ENCODE measurements at regions not wholly inside any gene's neighbourhood (a gene's known extent, or its start where the extent isn't known, plus 50 kb on each side); places are given as distances from the start of the nearest gene placed in this dataset.

DNA sequence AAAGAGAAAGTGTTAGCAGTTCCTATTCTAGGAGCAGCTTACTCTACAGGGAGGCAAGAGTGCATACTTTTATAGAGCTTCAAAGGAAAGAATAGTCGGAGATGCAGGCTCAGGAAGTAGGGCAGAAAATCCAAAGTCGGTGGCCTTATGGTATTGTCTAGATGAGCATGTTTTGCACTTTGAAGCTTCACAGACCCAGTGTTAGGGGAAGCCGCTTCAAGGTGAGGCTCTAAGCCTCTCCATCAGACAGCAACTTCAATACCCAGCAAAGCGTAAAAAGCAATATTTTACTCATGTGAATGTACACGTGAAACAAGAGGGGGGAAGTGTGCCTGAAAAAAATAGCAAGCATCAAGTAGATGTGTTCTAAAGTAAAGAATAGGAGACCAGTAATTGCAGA is 125.6 kb upstream of the RASGRP1 start:
- WGBS (ENCODE audit: extremely low coverage, insufficient coverage, insufficient read length), result no CpG with 5 or more reads among the region's 5 CpGs
- Histone ChIP-seq H3K4me1 (ENCODE audit: control insufficient read depth in 1 of 2, insufficient read depth in 2 of 2, low read length in 2 of 2) (peaks cover 0 to 4% of the 10 kb centered on the region in 2 experiments), H3K36me3 (ENCODE audit: control insufficient read depth in 1 of 2, insufficient read depth in 2 of 2, low read length in 2 of 2) (no peaks in the 10 kb centered on the region), H2AFZ (ENCODE audit: insufficient read depth, low read length, poor library complexity) (no peak overlapping the region), H2AK5ac (ENCODE audit: low read length) (no peak overlapping the region), H3K4me2 (ENCODE audit: low read length) (no peak overlapping the region), H2BK5ac (ENCODE audit: low read depth, low read length, poor library complexity) (no peak overlapping the region), H3K23ac (ENCODE audit: low read length) (no peak overlapping the region), H3K14ac (ENCODE audit: low read length) (no peak overlapping the region), H3K27ac (ENCODE audit: low read depth, low read length) (no peak overlapping the region), H3K9me3 (ENCODE audit: insufficient read depth, low read depth, low read length) (no peaks in the 10 kb centered on the region), H3K4me3 (ENCODE audit: low read depth, low read length) (no peak overlapping the region), H4K91ac (ENCODE audit: low read depth, low read length) (no peak overlapping the region), H3K27me3 (ENCODE audit: insufficient read depth, low read length) (no peaks in the 10 kb centered on the region), H2BK12ac (ENCODE audit: low read length) (no peak overlapping the region), H3K79me2 (ENCODE audit: control insufficient read depth, insufficient read depth, low read length, poor library complexity) (no peaks in the 10 kb centered on the region), H2BK120ac (ENCODE audit: insufficient read depth, low read length, poor library complexity) (no peak overlapping the region), H3K79me1 (ENCODE audit: low read length) (peaks cover 2% of the 10 kb centered on the region), H4K12ac (ENCODE audit: low read depth, low read length) (no peak overlapping the region), H3K4ac (ENCODE audit: low read depth, low read length) (no peak overlapping the region), H3K18ac (ENCODE audit: low read length) (no peak overlapping the region), H3K9ac (ENCODE audit: low read length) (no peak overlapping the region), H4K8ac (ENCODE audit: low read depth, low read length) (no peak overlapping the region)
- DNase-seq, result no peak

- Histone ChIP-seq H3K4ac (ENCODE audit: low read depth, low read length) (no peak overlapping the region), H3K9me3 (ENCODE audit: insufficient read depth, low read depth, low read length) (no peaks in the 10 kb centered on the region), H3K23ac (ENCODE audit: low read length) (no peak overlapping the region), H3K79me1 (ENCODE audit: low read length) (no peaks in the 10 kb centered on the region), H3K27ac (ENCODE audit: low read depth, low read length) (no peak overlapping the region), H2BK5ac (ENCODE audit: low read depth, low read length, poor library complexity) (no peak overlapping the region), H3K18ac (ENCODE audit: low read length) (no peak overlapping the region), H2BK120ac (ENCODE audit: insufficient read depth, low read length, poor library complexity) (no peak overlapping the region), H3K36me3 (ENCODE audit: control insufficient read depth in 1 of 2, insufficient read depth in 2 of 2, low read length in 2 of 2) (no peaks in the 10 kb centered on the region), H3K27me3 (ENCODE audit: insufficient read depth, low read length) (no peaks in the 10 kb centered on the region), H3K79me2 (ENCODE audit: control insufficient read depth, insufficient read depth, low read length, poor library complexity) (no peaks in the 10 kb centered on the region), H3K4me2 (ENCODE audit: low read length) (no peak overlapping the region), H3K9ac (ENCODE audit: low read length) (no peak overlapping the region), H2BK12ac (ENCODE audit: low read length) (no peak overlapping the region), H4K8ac (ENCODE audit: low read depth, low read length) (no peak overlapping the region), H2AFZ (ENCODE audit: insufficient read depth, low read length, poor library complexity) (no peak overlapping the region), H4K91ac (ENCODE audit: low read depth, low read length) (no peak overlapping the region), H4K12ac (ENCODE audit: low read depth, low read length) (no peak overlapping the region), H3K14ac (ENCODE audit: low read length) (no peak overlapping the region), H3K4me3 (ENCODE audit: low read depth, low read length) (no peak overlapping the region), H3K4me1 (ENCODE audit: control insufficient read depth in 1 of 2, insufficient read depth in 2 of 2, low read length in 2 of 2) (peaks cover 0 to 5% of the 10 kb centered on the region in 2 experiments), H2AK5ac (ENCODE audit: low read length) (no peak overlapping the region)
- DNase-seq, result peak; percentile 75 to 96
- WGBS (ENCODE audit: extremely low coverage, insufficient coverage, insufficient read length), result no CpG with 5 or more reads among the region's 4 CpGs
Measured at GRCh38 chr15:38690719-38691332, 126.2 kb upstream of the RASGRP1 start.

DNA sequence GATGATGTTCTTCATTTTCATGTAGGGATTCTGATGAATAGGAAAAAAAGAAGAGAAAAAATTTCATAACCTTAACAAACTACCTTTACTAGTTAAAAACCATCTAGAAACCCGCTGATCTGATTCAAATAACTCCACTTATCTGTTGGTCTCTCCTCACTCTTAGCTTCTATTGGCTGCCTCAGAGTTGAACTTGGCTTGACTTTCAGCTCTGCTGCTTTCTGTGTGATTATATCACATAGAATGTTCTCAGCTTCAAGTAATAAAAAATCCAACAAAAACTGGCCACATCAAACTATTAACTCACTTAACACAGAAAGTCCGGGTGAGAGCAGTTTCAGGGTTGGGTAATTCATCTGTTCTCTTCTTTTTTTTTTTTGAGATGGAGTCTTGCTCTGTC is 126.8 kb upstream of the RASGRP1 start:
- Histone ChIP-seq H3K4me1 (ENCODE audit: control insufficient read depth in 1 of 2, insufficient read depth in 2 of 2, low read length in 2 of 2) (peaks cover 0 to 10% of the 10 kb centered on the region in 2 experiments), H3K4ac (ENCODE audit: low read depth, low read length) (no peak overlapping the region), H2AK5ac (ENCODE audit: low read length) (no peak overlapping the region), H3K36me3 (ENCODE audit: control insufficient read depth in 1 of 2, insufficient read depth in 2 of 2, low read length in 2 of 2) (no peaks in the 10 kb centered on the region), H3K9me3 (ENCODE audit: insufficient read depth, low read depth, low read length) (no peaks in the 10 kb centered on the region), H3K79me2 (ENCODE audit: control insufficient read depth, insufficient read depth, low read length, poor library complexity) (no peaks in the 10 kb centered on the region), H3K23ac (ENCODE audit: low read length) (no peak overlapping the region), H3K9ac (ENCODE audit: low read length) (no peak overlapping the region), H3K4me2 (ENCODE audit: low read length) (no peak overlapping the region), H4K12ac (ENCODE audit: low read depth, low read length) (no peak overlapping the region), H3K14ac (ENCODE audit: low read length) (no peak overlapping the region), H4K8ac (ENCODE audit: low read depth, low read length) (no peak overlapping the region), H3K27me3 (ENCODE audit: insufficient read depth, low read length) (no peaks in the 10 kb centered on the region), H2BK12ac (ENCODE audit: low read length) (no peak overlapping the region), H2BK5ac (ENCODE audit: low read depth, low read length, poor library complexity) (no peak overlapping the region), H3K79me1 (ENCODE audit: low read length) (no peaks in the 10 kb centered on the region), H2AFZ (ENCODE audit: insufficient read depth, low read length, poor library complexity) (no peak overlapping the region), H3K27ac (ENCODE audit: low read depth, low read length) (no peak overlapping the region), H4K91ac (ENCODE audit: low read depth, low read length) (no peak overlapping the region), H2BK120ac (ENCODE audit: insufficient read depth, low read length, poor library complexity) (no peak overlapping the region), H3K4me3 (ENCODE audit: low read depth, low read length) (no peak overlapping the region), H3K18ac (ENCODE audit: low read length) (no peak overlapping the region)
- no CpG with 5 or more reads among the region's 2 CpGs for WGBS (ENCODE audit: extremely low coverage, insufficient coverage, insufficient read length)
- DNase-seq, result no peak

DNA sequence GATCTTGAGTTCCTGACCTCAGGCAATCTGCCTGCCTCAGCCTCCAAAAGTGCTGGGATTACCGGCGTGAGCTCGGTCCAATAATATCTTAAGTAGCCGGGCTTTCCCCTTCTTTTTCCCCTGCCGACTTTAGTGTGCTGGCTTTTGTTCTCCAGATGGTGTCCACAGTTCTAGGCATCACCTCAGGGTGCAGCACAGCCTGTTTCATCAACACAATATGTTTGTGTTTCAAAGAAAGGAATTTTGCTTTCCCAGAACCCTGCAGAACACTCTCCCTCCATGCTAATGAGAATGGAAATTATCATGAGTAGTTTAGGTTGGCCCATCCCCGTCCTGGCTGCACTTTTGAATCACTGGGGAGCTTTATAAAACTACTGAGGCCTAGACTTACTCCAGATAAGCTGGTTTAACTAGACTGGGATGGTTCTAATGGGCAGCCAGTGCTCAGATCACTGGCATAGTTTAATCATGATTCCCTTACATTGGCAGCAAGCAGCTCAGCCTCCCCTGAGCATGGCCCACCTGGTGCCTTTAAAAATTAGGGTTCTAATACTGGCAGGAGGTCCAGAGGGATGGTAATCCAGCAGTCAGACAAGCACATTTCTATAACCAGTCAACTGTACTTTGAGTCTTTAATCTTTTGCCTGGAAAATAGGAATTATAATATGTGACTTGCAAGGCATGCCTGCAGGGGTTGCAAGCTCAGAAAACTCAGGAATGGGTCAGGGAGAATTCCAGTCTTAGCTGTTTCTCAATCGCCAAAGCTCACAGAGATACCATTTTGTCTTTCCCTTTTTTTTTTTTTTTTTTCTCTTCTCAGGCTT is 127.6 kb upstream of the RASGRP1 start:
- Histone ChIP-seq H2BK5ac (ENCODE audit: low read depth, low read length, poor library complexity) (no peak overlapping the region), H3K4me2 (ENCODE audit: low read length) (no peak overlapping the region), H3K79me2 (ENCODE audit: control insufficient read depth, insufficient read depth, low read length, poor library complexity) (no peaks in the 10 kb centered on the region), H3K9me3 (ENCODE audit: insufficient read depth, low read depth, low read length) (no peaks in the 10 kb centered on the region), H2AK5ac (ENCODE audit: low read length) (no peak overlapping the region), H2BK120ac (ENCODE audit: insufficient read depth, low read length, poor library complexity) (no peak overlapping the region), H4K12ac (ENCODE audit: low read depth, low read length) (no peak overlapping the region), H3K18ac (ENCODE audit: low read length) (no peak overlapping the region), H3K4me1 (ENCODE audit: control insufficient read depth in 1 of 2, insufficient read depth in 2 of 2, low read length in 2 of 2) (peaks cover 0 to 10% of the 10 kb centered on the region in 2 experiments), H2AFZ (ENCODE audit: insufficient read depth, low read length, poor library complexity) (no peak overlapping the region), H3K36me3 (ENCODE audit: control insufficient read depth in 1 of 2, insufficient read depth in 2 of 2, low read length in 2 of 2) (no peaks in the 10 kb centered on the region), H3K9ac (ENCODE audit: low read length) (no peak overlapping the region), H3K4me3 (ENCODE audit: low read depth, low read length) (no peak overlapping the region), H4K91ac (ENCODE audit: low read depth, low read length) (no peak overlapping the region), H3K14ac (ENCODE audit: low read length) (no peak overlapping the region), H3K23ac (ENCODE audit: low read length) (no peak overlapping the region), H3K79me1 (ENCODE audit: low read length) (no peaks in the 10 kb centered on the region), H3K27me3 (ENCODE audit: insufficient read depth, low read length) (no peaks in the 10 kb centered on the region), H3K4ac (ENCODE audit: low read depth, low read length) (no peak overlapping the region), H3K27ac (ENCODE audit: low read depth, low read length) (no peak overlapping the region), H2BK12ac (ENCODE audit: low read length) (no peak overlapping the region), H4K8ac (ENCODE audit: low read depth, low read length) (no peak overlapping the region)
- peak; percentile 54 to 86 for DNase-seq
- no CpG with 5 or more reads among the region's 7 CpGs for WGBS (ENCODE audit: extremely low coverage, insufficient coverage, insufficient read length)

All from trophoblast cell (in vitro differentiated cells and primary cell).